AG09309 (cell line): ENCODE measurements at regions not wholly inside any gene's neighbourhood (a gene's known extent, or its start where the extent isn't known, plus 50 kb on each side); places are given as distances from the start of the nearest gene placed in this dataset.

ENCODE experiments used
- DNase-seq: peaks from one replicate; pipeline ENCODE4 v3.0.0-alpha.2; 2010; ENCODE audit warnings: low read depth
- H3K4me3 ChIP-seq: 2 replicates; pipeline ENCODE4 v1.5.1; 2011; ENCODE audit warnings: mild to moderate bottlenecking, low read depth, low read length, moderate library complexity; ENCODE audit not compliant: control insufficient read depth
- CTCF ChIP-seq: IDR thresholded peaks from 2 replicates; pipeline ENCODE4 v1.5.1; 2011; ENCODE audit warnings: mild to moderate bottlenecking, low read depth, low read length, inconsistent platforms; ENCODE audit not compliant: insufficient read depth, control insufficient read depth; ENCODE audit errors: missing control alignments

DNA sequence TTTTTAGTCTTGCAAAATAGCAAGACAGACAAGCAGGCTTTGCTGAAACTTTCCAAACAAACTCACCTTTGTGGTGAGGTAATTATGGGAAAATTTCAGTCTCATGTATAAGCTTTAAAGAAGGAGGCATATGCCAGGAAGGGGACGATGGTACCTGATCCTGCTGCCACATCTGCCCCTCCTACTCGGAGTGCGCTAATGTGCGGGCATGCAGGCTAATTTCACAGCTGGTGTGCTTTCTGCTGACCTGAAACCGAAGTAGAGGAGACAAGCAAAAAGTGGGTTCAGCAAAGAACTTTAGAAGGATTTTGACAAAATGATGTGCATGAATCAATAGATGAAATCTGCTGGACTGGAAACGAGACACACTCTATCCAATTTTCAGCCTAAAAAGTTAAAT lies 117.1 kb upstream of the IRX4 start:
- no peak overlapping the region for H3K4me3 ChIP-seq
- DNase-seq: no peak
- no peak for TF ChIP-seq CTCF

DNA sequence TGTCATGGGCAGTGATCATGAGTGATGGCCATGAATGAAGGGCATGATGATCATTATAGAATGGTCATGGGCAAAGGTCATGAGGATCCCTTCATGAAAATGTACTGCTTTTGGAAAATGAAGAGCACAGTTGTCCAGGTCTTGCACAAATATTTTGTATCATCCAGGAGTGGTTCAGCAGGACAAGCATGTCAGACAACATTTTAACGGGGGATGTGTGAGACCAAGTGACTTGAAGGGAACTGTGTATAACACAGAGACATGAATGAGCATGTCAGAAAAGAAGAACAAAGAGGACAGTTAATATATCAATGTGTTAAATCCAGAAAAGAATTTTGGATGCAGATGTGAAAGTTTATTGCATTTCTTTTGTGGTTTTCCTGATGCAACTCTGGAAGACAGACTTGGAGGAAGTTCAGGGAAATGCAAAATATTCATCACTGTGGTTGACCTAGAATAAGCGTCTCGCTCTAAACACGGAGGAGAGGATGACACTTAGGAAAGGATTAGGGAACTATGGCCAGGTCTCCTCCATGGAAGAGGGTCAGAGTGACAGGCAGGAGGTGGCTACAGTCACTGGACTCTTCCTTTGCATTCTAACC lies 116.1 kb upstream of the IRX4 start:
- H3K4me3 ChIP-seq: no peak overlapping the region
- no peak for DNase-seq
- no peak for TF ChIP-seq CTCF

GRCh38 chr5:1998348-1998669 lies 115.6 kb upstream of the IRX4 start:
- H3K4me3 ChIP-seq: no peak overlapping the region
- TF ChIP-seq CTCF: no peak
- DNase-seq: no peak

DNA sequence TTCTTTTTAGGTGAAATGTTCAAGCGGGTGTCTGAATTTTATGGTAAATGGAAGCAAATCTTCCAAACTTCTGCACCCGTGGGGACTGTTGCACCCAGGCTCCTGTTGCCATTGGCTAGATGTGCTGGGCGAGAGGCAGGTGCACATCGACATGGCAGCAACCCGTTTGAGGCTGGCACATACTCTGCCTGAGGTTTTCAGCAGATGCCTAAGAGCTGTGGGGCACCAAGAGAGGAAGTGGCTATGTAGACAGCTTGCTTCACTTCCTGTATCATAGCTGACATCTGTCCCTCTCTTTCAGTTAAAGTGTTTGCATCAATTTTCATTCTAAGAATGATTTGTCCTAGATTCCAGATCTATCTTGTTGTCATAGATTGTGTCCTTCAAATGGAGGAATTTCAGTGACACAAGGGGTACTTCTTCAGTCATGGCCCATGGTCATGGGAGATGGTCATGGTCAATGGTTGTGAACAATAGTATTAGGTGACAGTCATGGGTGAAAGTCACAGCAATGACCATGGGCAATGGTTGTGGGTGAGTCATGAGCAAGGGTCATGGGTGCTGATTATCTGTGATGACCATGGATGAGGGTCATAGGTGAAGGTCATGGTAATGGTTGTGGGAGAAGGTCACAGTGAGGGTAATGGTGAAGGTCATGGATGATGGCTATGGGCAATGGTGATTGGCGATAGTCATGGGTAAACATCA lies 115.1 kb upstream of the IRX4 start:
- TF ChIP-seq CTCF: no peak
- no peak overlapping the region for H3K4me3 ChIP-seq
- DNase-seq: no peak

GRCh38 chr5:1995491-1995890 lies 112.8 kb upstream of the IRX4 start:
- H3K4me3 ChIP-seq: no peak overlapping the region
- no peak for TF ChIP-seq CTCF
- no peak for DNase-seq

- no peak for TF ChIP-seq CTCF
- H3K4me3 ChIP-seq: no peak overlapping the region
- no peak for DNase-seq
Observed at GRCh38 chr5:1987471-1987870, 104.7 kb upstream of the IRX4 start.
